KOPT-K1 (cell line): ENCODE measurements at regions not wholly inside any gene's neighbourhood (a gene's known extent, or its start where the extent isn't known, plus 50 kb on each side); places are given as distances from the start of the nearest gene placed in this dataset.

Source experiments
- H3K27ac ChIP-seq: fragments of 200-600 bp; sonication (generic); 2 replicates; pipeline ENCODE4 v1.5.1; 2016; ENCODE audit warnings: antibody characterized with exemption, mild to moderate bottlenecking, low read depth, low read length; ENCODE audit not compliant: poor library complexity, severe bottlenecking
- H3K36me3 ChIP-seq: fragments of 200-600 bp; sonication (generic); 2 replicates; pipeline ENCODE4 v1.5.1; 2017; ENCODE audit warnings: antibody characterized with exemption, mild to moderate bottlenecking, low read length, moderate library complexity; ENCODE audit not compliant: insufficient read depth
- H3K9me3 ChIP-seq: fragments of 200-600 bp; sonication (generic); 2 replicates; pipeline ENCODE4 v1.5.1; 2017; ENCODE audit warnings: antibody characterized with exemption, low read length, mild to moderate bottlenecking; ENCODE audit not compliant: insufficient read depth, poor library complexity, severe bottlenecking

GRCh38 chr12:67370979-67371378 is 101.8 kb downstream of the CAND1 start:
- no peak overlapping the region for H3K27ac ChIP-seq
- peaks cover 17% of the 10 kb centered on the region for H3K9me3 ChIP-seq
- no peaks in the 10 kb centered on the region for H3K36me3 ChIP-seq

- Histone ChIP-seq H3K27ac (no peak overlapping the region), H3K9me3 (peaks cover 10% of the 10 kb centered on the region), H3K36me3 (no peaks in the 10 kb centered on the region)
These were observed 107.9 kb downstream of the CAND1 start for GRCh38 chr12:67377021-67377420.

DNA sequence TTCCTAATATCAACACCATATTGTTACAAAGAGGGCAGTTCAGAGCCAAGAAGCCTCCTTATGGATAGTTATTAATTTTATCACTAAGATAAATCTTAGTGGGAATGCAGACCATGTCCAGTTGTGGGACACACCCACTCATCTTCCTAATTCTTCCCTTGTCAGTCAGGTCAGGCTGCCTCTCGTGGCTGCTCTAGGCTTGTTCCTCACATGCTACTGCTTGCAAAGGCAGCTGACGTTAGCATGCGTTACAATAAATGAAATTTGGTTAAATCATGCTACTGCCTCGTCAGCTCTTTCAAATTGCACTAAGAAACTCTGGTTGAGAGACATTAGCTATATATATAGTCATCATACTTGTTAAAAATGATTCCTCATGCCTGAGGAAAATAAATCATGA is 108.4 kb downstream of the CAND1 start:
- H3K36me3 ChIP-seq, result no peaks in the 10 kb centered on the region
- peaks cover 6% of the 10 kb centered on the region for H3K9me3 ChIP-seq
- H3K27ac ChIP-seq, result no peak overlapping the region

DNA sequence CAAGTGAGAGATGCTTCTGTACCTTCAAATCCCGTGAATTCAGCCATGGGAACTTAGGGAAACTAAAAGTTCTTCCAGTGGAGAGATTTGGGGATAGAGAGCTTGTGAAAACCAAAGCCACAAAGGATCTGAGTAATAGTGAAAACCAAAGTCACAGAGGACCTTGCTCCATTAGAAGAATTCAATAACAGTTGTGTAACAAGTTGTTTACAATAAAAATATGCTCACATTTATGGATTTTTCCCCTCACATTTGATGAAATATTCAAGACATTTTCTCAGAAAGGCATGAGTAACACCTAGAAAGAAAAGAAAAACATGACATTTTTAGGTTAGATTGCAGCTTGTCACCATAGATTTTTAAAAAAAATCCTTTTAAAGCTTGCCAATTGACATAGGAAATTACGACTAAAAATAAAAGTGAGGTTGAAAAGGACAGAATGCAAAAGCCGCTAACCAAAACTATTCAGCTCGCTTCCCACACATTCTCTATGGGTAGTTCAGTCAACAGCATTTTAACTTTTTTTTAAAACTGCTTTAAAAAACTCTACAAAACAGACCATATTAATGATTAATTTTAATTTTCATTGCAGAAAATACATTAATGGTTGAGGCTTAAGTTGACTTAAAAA is 113.2 kb downstream of the CAND1 start:
- H3K9me3 ChIP-seq, result no peaks in the 10 kb centered on the region
- no peak overlapping the region for H3K27ac ChIP-seq
- H3K36me3 ChIP-seq, result no peaks in the 10 kb centered on the region

GRCh38 chr12:67386869-67387565 is 117.9 kb downstream of the CAND1 start:
- no peaks in the 10 kb centered on the region for H3K36me3 ChIP-seq
- no peak overlapping the region for H3K27ac ChIP-seq
- no peaks in the 10 kb centered on the region for H3K9me3 ChIP-seq

DNA sequence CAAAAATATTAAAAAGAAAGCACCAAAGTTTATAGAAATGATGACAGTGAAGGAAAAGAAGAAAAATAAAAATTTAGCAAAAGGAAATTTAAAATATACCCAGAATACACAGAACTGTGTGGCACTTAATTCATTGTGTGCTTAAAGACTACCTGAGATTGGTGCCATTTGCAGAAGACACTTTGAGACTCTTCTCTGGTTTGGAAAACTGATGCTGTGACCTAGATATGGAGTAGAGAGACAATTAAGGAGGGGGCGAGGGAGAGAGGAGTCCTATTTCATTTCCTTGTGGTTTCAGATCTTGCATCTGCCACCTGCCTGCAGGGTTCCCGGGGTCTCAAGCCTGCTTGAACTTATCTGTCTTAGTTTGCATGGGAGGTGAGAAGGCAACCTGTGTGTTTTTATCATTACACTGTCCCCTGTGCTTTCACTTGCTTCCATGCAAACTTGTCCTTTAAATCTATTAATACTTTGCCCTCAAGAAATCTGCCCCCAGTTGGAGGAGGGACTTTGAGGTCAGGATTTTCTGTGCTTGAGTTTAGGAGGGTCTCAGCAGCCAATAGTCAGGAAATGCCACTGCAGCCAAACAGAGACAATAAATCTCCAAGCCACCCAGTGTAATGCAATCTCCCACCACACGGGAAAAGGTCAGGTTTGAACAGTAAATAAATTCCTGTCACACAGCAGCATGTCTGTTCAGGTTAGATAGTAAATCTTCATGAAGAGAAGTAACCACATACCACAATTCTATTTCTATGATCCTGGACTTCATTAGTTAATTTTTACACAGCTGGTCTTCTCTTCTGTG is 119.4 kb downstream of the CAND1 start:
- no peaks in the 10 kb centered on the region for H3K9me3 ChIP-seq
- H3K36me3 ChIP-seq, result no peaks in the 10 kb centered on the region
- H3K27ac ChIP-seq, result no peak overlapping the region

DNA sequence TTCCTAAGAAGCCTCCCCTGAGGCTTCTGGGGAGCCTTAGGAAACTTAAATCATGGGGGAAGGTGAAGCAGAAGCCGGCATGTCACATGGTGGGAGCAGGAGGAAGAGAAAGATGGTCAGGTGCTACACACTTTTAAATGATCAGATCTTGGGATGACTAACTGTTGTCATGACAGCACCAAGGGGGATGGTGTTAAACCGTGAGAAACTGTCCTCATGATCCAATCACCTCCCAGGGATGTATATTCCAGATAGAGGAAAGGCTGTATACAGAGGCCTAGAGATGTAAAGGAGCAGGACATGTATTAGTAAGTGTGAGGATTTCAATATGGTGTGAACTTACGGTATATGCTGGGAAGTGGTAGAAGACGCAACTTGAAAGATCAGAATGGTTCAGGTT is 121.1 kb downstream of the CAND1 start:
- Histone ChIP-seq H3K36me3 (no peaks in the 10 kb centered on the region), H3K9me3 (no peaks in the 10 kb centered on the region), H3K27ac (no peak overlapping the region)

- no peak overlapping the region for H3K27ac ChIP-seq
- H3K9me3 ChIP-seq, result no peaks in the 10 kb centered on the region
- no peaks in the 10 kb centered on the region for H3K36me3 ChIP-seq
These were observed 121.9 kb downstream of the CAND1 start for GRCh38 chr12:67391034-67391433.

DNA sequence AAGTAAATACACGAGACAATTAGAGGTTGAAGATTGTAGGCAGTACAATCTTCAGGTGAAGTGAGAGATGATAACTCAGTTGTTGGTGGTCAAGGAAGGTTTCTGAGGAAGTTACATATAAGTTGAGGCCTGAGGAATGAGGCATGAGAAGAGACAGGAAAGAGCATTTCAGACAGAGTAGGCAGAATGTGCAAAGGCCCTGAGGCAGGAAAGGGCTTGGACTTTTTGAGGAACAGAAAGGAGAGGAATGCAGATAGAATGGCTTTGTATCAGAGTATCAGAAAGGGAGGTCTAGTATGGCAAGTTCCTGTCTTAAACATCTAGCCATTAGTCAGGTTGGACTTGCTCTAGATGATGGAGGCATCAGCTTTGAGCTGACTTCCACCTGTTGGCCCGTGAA is 122.5 kb downstream of the CAND1 start:
- Histone ChIP-seq H3K27ac (no peak overlapping the region), H3K36me3 (no peaks in the 10 kb centered on the region)

GRCh38 chr12:67394550-67394949 is 125.4 kb downstream of the CAND1 start:
- no peaks in the 10 kb centered on the region for H3K36me3 ChIP-seq
- H3K9me3 ChIP-seq, result no peaks in the 10 kb centered on the region
- H3K27ac ChIP-seq, result no peak overlapping the region

More for the DNA sequence above, 122.5 kb downstream of the CAND1 start:
- H3K9me3 ChIP-seq, result no peaks in the 10 kb centered on the region

DNA sequence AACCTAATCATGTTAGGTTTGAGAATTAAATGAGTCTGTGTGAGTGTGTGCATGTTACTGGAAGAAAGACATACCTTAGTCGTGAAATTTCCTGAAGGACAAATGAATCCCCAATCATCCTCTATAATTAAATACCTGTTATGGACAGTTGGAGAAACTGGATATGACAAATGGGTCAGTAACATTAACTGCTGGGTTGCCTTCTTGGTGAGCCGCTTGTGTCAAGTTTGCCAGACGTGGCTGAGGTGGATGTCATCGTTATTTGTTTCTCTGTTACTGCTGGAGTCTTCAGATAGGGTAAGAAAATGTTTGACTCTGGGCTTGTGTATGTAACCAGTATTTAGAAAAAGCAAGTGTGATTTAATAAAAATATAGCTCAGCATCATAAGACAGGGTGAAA is 131.6 kb downstream of the CAND1 start:
- H3K36me3 ChIP-seq, result no peaks in the 10 kb centered on the region
- H3K9me3 ChIP-seq, result peaks cover 8% of the 10 kb centered on the region
- no peak overlapping the region for H3K27ac ChIP-seq

- Histone ChIP-seq H3K9me3 (peaks cover 1% of the 10 kb centered on the region), H3K36me3 (no peaks in the 10 kb centered on the region), H3K27ac (no peak overlapping the region)
These were observed 141.1 kb downstream of the CAND1 start for GRCh38 chr12:67410246-67410645.

- Histone ChIP-seq H3K27ac (no peak overlapping the region), H3K9me3 (no peaks in the 10 kb centered on the region), H3K36me3 (no peaks in the 10 kb centered on the region)
These were observed 141.5 kb downstream of the CAND1 start for GRCh38 chr12:67410667-67411067.

DNA sequence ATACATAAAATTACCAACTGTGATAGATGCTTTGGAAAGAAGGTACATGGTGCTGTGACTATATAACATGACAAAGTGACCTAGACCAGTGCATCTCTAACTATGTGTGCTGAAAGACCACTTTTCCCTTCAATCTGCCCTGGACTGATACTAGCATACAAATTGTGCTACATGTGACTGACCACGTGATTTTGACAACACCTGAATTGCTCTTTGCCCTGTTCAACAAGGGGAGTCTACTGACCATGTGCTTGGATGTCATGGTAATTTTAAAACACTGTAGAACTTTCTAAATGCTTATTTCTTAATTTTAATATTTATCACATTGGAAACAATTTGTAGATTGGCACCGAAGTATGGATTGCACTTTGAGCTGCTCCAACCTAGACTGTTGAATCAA is 142.4 kb downstream of the CAND1 start:
- H3K9me3 ChIP-seq, result no peaks in the 10 kb centered on the region
- no peak overlapping the region for H3K27ac ChIP-seq
- no peaks in the 10 kb centered on the region for H3K36me3 ChIP-seq

DNA sequence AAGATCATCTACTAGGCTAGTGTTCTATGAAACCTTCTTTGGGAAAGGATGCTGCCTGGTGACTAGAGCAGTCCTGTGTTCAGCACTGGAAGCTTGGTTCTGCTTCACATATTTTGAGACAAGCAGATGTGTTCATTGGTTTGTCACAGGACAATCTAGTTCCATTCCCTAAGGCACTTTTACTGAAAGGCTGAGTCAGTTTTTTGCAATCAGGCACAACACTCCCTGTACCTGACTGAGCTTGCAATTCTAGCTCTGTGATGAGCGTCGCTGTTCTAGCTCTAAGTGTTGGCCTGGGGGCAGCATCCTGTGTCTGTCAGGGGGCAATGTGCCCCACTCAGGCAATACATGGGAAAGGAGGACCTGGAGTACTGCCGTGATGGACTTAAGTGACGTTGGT is 144.4 kb downstream of the CAND1 start:
- Histone ChIP-seq H3K36me3 (no peaks in the 10 kb centered on the region), H3K9me3 (no peaks in the 10 kb centered on the region), H3K27ac (no peak overlapping the region)
